ENCODE measurements at regions not wholly inside any gene's neighbourhood (a gene's known extent, or its start where the extent isn't known, plus 50 kb on each side); places are given as distances from the start of the nearest gene placed in this dataset.

DNA sequence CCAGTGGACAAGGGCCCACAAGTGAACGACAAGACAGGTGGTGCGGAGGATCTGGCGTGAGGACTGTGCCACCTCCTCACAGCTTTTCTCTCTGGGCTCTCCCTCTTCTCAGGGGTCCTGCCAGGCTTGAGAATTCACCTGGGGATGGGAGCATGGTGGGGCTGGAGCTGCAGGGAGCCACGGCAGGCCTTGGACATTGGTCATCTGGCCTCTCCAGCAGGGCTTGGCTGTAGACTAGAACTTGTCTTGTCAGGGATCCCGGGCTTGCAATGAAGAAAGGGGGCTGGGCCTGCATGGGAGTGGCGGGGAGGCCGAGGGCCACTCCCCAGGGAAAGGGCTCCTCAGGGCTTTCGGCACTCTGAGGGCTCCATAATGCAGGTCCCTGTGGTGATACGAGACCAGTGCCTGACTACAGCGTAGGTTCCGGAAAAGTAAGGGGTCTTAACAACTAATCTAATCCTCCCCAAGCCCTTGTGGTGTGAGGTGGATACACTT is 126.7 kb downstream of the MACROH2A1 start:
- no peak overlapping the region for H2AK5ac ChIP-seq (ENCODE audit: insufficient read length, low read length)
- no CpG with 5 or more reads among the region's 11 CpGs for WGBS (ENCODE audit: extremely low coverage, insufficient read length, low lambda C conversion rate)
- no peak overlapping the region for H3K4ac ChIP-seq (ENCODE audit: low read depth, low read length)
- H3K23me2 ChIP-seq (ENCODE audit: insufficient read length, low read depth, low read length, poor library complexity, severe bottlenecking) = no peaks in the 10 kb centered on the region
- no peak overlapping the region for H3T11ph ChIP-seq (ENCODE audit: low read length)
- no peak overlapping the region for H2BK120ac ChIP-seq (ENCODE audit: low read depth, low read length, poor library complexity, severe bottlenecking)
- no peaks in the 10 kb centered on the region for H3K9me3 ChIP-seq (ENCODE audit: control insufficient read depth, low read depth, low read length)
- no peaks in the 10 kb centered on the region for H3K27me3 ChIP-seq (ENCODE audit: insufficient read depth, low read length)
- H3K4me2 ChIP-seq (ENCODE audit: insufficient read depth, insufficient read length, low read length) = no peak overlapping the region
- no peak overlapping the region for H2AFZ ChIP-seq (ENCODE audit: low read length)
- no peak overlapping the region for H2BK12ac ChIP-seq (ENCODE audit: insufficient read length, low read depth, low read length)
- no peak overlapping the region for H2BK15ac ChIP-seq (ENCODE audit: low read depth, low read length)
- no peak overlapping the region for H3K23ac ChIP-seq (ENCODE audit: insufficient read length, low read depth, low read length)
- H3K36me3 Mint-ChIP-seq (ENCODE audit: insufficient read depth in 1 of 3, low read depth in 3 of 3) = no peaks in the 10 kb centered on the region
- H4K5ac ChIP-seq (ENCODE audit: insufficient read length, low read depth, low read length) = no peak overlapping the region
- no peak overlapping the region for H3K27ac Mint-ChIP-seq
- H2BK20ac ChIP-seq (ENCODE audit: low read depth, low read length, poor library complexity, severe bottlenecking) = no peak overlapping the region
- H4K20me1 ChIP-seq (ENCODE audit: control insufficient read depth, insufficient read depth, insufficient read length) = no peaks in the 10 kb centered on the region
- no peaks in the 10 kb centered on the region for H3K79me2 ChIP-seq (ENCODE audit: insufficient read depth, low read length)
- H3K4me1 Mint-ChIP-seq = peaks cover 6 to 9% of the 10 kb centered on the region in 2 experiments; a peak in 2 of 4 replicates
- H3K9me3 Mint-ChIP-seq = no peaks in the 10 kb centered on the region
- no peak overlapping the region for H3K9ac ChIP-seq (ENCODE audit: extremely low read depth, insufficient read length, low read length)
- H3K18ac ChIP-seq (ENCODE audit: insufficient read length, low read depth, low read length) = no peak overlapping the region
- H3K27me3 Mint-ChIP-seq (ENCODE audit: low read depth) = peaks cover 24% of the 10 kb centered on the region
- DNase-seq = no peak
- H3K4me1 ChIP-seq (ENCODE audit: insufficient read depth, low read length) = no peaks in the 10 kb centered on the region
- H2BK5ac ChIP-seq (ENCODE audit: insufficient read length, low read length) = no peak overlapping the region
- H3K56ac ChIP-seq (ENCODE audit: insufficient read length, low read depth, low read length) = no peak overlapping the region
- no peak overlapping the region for H3K4me3 Mint-ChIP-seq
- no peaks in the 10 kb centered on the region for H3K79me1 ChIP-seq (ENCODE audit: insufficient read depth, low read depth, low read length, poor library complexity, severe bottlenecking)
- H3K27ac ChIP-seq (ENCODE audit: insufficient read length, low read depth, low read length) = no peak overlapping the region
- H4K8ac ChIP-seq (replicated peaks; ENCODE audit: insufficient read length, low read depth, low read length) = no peak overlapping the region
- H3K14ac ChIP-seq (ENCODE audit: insufficient read depth, low read length) = no peak overlapping the region; the same call in 1 of the 2 replicates
- H4K91ac ChIP-seq (ENCODE audit: insufficient read length, low read depth, low read length) = no peak overlapping the region
- no peak for TF ChIP-seq CTCF (conservative IDR thresholded peaks at IDR 0.05)
